HG03457 (cell line): ENCODE measurements at regions not wholly inside any gene's neighbourhood (a gene's known extent, or its start where the extent isn't known, plus 50 kb on each side); places are given as distances from the start of the nearest gene placed in this dataset.

Experiments
- ATAC-seq: cut with Tn5 transposase; IDR thresholded peaks from one replicate; pipeline ENCODE4 v1.9.1; 2021; ENCODE audit warnings: moderate number of reproducible peaks; ENCODE audit not compliant: unreplicated experiment

DNA sequence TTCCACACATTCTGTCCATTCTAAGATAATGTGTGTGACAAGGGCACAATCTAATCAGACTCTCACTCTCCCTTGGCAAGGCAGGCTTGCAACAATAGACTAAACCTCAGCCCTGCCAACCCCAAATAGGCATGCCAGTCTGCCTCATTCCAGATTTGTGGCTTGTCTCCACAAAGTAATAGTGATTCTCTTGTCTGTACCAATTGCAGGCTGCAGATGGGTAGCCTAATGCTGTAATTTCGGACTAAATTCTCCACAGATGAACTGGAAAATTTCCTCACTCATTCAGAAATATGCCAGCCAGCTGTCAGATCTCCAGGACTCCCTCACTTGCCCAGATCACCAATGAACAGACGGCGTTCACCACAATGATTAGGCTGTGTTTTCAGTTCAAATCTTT is 413.6 kb downstream of the ELAVL2 start:
- ATAC-seq = no peak

- no peak for ATAC-seq
These were observed 412.5 kb downstream of the ELAVL2 start for GRCh38 chr9:23413541-23413940.

DNA sequence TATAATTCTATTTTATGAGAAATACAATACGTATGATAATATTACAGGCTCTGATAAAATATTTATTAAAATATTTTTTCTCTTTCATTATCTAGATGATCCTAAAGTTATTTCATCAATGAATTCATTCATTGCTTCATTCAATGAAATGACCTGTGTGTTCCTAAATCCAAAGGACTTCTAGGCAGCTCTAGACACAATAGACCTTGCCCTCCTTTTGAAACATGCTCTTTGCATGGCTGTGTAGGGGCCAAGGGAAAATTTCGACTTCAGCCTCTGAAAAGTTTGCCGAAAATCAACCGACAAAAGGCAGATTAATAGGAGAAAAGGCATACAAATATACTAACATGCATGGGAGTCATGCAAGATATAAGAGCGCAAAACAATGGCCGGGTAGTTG is 402.0 kb downstream of the ELAVL2 start:
- no peak for ATAC-seq

- ATAC-seq = no peak
These were observed 399.9 kb downstream of the ELAVL2 start for GRCh38 chr9:23426144-23426543.

GRCh38 chr9:23431459-23431858 is 394.6 kb downstream of the ELAVL2 start:
- no peak for ATAC-seq

DNA sequence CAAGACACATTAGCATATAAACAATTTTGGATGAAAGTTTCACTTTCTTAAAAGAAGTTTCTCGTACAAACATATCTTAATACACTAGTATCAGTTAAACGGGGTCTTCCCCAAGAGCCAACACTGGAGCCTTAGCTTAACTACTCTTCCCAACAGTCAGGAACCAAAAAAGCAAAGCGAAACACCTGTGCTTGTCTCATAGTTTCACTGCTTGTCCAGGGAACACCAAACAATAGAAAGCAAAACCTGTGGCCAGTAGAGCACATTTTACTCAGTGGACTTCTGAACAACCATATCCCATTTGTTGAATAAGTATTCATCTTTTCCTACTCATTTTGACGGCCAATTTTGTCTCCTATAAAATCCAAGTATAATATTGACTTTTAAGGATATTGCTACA is 391.4 kb downstream of the ELAVL2 start:
- ATAC-seq = no peak

GRCh38 chr9:23438299-23438907 is 387.6 kb downstream of the ELAVL2 start:
- ATAC-seq = no peak

DNA sequence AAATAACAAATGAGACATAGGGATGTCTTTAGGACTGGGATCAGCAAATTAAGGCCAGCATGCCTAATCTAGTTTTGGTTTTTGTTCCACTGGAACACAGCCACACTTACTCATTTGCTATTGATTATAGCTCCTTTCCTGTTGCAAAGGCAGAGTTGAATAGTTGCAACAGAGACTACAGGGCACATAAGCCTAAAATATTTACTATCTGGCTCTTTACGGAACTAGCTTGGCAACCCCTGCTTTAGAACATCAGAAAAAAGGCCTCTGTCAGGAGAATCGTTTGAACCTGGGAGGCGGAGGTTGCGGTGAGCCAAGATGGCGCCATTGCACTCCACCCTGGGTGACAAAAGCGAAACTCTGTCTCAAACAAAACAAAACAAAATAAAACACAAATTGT is 384.8 kb downstream of the ELAVL2 start:
- ATAC-seq = no peak

DNA sequence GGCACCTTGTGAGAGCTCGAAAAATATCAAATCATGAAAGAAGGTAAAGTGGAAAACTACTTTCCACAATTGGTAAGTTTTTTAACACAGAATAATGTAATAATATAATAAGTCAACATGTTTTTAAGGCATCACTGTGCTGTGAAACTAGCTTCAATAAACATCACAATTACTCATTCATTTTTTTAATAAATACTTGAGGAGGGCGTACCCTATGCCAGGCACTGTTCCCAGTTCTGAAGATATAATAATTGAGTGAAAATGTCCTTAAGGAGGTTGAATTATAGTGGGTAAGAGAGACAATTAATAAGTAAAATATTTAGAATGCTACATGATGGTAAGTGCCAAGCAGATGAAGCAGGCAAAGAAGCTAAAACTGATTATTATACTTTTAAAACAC is 381.4 kb downstream of the ELAVL2 start:
- no peak for ATAC-seq

- ATAC-seq = no peak
These were observed 378.9 kb downstream of the ELAVL2 start for GRCh38 chr9:23447166-23447565.

DNA sequence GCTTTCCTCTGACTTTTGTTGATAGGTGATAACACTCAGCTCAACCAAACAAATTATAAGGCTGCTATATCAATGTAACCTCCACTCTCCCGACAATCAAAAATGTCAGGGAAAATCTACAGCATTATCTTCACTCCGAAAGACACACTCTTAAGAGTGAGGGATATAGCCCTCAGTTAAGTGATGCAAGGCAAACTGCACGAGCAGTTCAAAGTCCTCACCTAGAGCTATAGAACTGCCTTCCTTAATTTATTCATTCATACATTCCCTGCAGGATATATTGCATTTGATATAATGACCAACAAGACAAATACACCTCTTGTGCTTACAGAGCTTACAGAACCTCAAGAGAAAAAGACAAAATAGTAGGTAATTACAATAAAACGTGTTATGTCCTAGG is 378.1 kb downstream of the ELAVL2 start:
- no peak for ATAC-seq

- no peak for ATAC-seq
These were observed 374.1 kb downstream of the ELAVL2 start for GRCh38 chr9:23451802-23452418.

DNA sequence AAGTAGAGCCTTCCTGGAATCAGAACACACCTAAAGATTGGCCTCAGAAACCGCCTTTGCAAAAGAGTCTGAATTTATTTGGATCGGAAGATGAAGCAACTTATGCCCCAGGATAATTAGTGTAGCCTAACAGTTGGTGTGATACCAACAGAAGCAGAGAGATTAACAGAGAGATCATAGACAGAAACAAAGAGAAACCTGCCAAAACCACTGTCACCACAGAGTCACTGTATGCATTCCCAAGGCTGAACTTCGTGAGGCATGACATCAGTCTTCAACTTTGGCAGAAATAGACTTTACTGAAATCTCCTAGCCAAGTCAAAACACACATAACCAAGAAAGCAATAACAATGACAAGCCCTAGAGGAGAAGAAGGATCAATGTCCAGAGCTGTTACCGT is 361.8 kb downstream of the ELAVL2 start:
- ATAC-seq = no peak

- no peak for ATAC-seq
These were observed 358.8 kb downstream of the ELAVL2 start for GRCh38 chr9:23467276-23467675.

GRCh38 chr9:23477908-23478307 is 348.1 kb downstream of the ELAVL2 start:
- no peak for ATAC-seq

DNA sequence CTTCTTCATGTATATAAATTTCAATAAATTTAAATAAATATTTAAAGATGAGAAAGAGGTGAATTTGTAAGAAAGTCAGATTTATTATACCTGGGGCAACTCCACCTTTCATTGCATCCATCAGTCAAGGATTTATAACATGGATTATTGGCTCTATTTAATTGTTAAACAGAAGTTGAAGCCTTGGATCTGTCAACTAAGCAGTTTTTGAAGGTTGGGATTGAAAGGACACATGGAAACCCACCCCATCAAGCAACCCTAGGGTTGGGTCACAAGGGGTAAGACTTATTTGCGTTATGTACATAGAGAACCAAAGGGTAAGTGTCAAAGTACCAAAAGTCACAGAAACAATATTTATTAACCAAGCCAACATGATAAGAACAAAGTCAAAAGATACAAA is 342.5 kb downstream of the ELAVL2 start:
- no peak for ATAC-seq

DNA sequence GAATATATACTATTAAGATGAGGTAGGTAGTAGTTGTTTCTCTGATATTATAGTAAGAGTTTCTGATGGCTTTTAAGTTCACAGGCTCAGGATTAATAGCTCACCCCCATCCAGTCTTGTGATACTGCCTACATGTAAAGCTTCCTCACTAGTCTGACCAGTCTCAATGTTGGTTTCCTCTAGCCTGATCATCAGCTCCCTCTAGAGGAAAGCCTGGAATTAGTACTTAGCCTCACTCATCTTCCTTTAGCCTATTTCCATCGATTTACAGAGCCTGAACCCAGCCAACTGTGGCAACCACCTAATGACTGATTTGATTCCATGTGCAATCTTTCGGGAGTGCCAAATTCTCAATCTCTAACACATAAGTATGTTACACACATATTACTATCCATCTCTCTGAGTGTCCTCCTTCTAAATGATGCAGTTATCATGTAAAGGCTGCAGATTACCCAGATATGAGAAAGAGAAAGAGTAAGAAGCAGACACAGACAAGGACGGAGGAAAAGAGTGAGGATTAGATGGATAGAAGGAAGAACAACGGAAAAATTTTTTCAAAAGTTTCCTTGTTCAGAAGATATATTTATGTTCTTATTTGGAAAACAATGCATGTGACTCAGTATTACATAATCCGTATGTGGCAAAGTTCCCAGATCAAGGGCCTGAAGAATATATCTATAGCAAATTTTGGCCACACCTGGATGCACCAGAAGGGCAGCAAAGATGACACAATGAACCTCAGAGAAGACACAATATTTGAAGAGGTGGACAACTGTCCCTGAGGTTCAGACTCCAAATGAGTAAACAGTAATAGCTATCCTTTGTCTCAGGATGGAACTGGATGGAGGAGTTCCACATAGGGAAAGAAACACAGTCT is 333.7 kb downstream of the ELAVL2 start:
- ATAC-seq = no peak

DNA sequence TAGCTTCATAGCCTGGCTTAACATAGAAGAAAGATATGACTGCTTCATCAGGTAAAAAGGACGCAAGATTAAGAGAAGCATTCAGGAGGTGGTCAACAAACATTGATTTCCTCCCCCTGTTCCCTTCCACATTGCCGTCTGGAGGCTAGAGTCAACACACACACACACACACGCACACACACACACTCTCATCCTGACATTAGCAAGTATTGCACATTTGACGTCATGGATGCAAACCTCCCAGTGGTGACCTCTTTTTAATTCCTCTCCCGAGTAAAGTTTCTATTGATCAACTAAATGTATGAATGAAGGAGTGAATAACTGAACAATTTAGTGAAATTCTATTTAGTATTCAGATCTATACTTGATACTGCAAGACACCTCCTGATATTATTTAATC is 332.8 kb downstream of the ELAVL2 start:
- ATAC-seq = no peak

DNA sequence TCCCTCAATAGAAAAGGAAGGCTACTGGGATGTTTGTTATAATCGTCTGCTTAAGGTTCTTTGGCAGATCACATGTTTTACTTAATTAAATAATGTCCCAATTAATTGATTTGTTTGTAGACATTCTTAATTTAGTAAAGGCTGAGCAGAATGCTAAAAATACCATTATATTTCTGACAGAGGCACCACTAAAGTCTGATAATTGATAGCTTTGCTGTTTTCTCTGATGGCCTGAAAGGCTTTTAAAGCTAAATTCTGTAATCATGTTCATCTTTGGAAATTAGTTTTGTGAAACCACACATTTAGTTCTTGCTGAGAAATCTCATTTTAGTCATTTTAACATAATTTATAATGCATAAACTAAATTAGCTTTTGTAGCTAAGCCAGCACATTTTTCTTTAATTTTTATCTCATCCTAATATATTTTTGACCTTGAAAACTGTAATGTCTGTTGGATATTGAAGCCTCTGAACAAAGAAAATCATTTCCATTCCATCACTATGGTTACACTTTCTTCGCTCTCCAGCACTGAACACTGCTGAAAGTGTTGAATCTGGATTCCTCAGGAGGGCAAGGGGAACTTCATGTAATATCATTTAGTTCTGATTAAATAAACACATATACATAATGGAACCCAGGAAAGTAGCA is 329.4 kb downstream of the ELAVL2 start:
- ATAC-seq = no peak

DNA sequence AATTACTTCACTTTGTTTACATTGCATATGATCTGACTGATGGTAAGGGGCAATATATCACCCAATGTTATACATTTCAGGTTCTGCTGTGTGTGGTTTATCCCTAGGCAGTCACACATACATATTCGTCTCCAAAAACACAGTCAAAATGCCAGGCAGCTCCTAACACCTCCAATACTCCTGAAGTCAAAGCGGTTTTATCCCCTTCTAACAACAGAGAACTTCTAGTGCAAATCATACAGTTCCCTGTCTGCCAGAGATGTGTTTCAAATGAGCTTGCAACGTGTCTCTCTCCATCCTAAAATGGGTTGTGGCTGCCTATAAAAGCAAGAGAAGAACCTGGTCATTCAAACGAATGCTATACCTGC is 328.9 kb downstream of the ELAVL2 start:
- no peak for ATAC-seq

DNA sequence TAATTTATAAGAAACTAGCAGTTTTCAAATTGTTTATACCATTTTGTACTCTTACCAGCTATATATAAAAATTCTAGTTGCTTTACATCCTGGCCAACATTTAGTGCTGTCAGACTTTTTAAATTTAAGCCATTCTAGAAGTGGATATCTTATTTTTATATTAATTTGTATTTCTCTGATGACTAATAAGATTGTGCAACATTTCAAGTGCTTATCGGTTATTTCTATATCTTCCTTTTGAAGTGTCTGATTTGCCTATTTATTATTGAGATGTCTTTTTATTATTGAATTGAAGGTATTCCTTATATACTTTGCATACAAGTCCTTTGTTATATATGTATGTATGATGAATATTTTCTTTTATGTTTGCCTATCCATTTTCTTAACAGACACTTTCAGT is 324.0 kb downstream of the ELAVL2 start:
- no peak for ATAC-seq

GRCh38 chr9:23522952-23523351 is 303.1 kb downstream of the ELAVL2 start:
- ATAC-seq = no peak
